HepG2 (cell line): ENCODE measurements at regions not wholly inside any gene's neighbourhood (a gene's known extent, or its start where the extent isn't known, plus 50 kb on each side); places are given as distances from the start of the nearest gene placed in this dataset.

ENCODE experiments used
- ATAC-seq: fragments of 200-7000 bp; cut with Tn5 transposase; 3 replicates; pipeline ENCODE4 v1.9.1; 2020; ENCODE audit warnings: mild to moderate bottlenecking, moderate library complexity
- BruUV-seq: library from RNA; stranded (reverse); fragments of 400-500 nt; replicated peaks from 2 replicates; lab custom pipeline; 2021; lab: Mats Ljungman, UMichigan
- CTCF ChIA-PET: fragments of 300-600 bp; formaldehyde crosslinking; extraction: SDS; loops from one replicate; lab custom pipeline; 2021; ENCODE audit warnings: low total read pairs, inconsistent platforms, low intra/inter-chr PET ratio; lab: Yijun Ruan, JAX
- POLR2A ChIA-PET: fragments of 350-600 bp; sonication (Branson Sonifier 250); formaldehyde crosslinking; loops from one replicate; lab custom pipeline; 2020; ENCODE audit warnings: antibody characterized with exemption, inconsistent platforms; lab: Yijun Ruan, JAX
- DNase-seq: peaks from one replicate; pipeline ENCODE4 v3.0.0-alpha.2; 2015; ENCODE audit warnings: low spot score
- FAIRE-seq: peaks from 3 replicates; lab custom pipeline; 2011; peaks lifted over from hg19 to GRCh38; lab: Jason Lieb, UNC
- H2AFZ ChIP-seq: one replicate; pipeline ENCODE4 v1.6.1; 2011; ENCODE audit warnings: low read length, inconsistent platforms
- H3K27ac ChIP-seq: fragments of 300-600 bp; 3 replicates; pipeline ENCODE4 v1.8.0; 2011; ENCODE audit warnings: mixed run types, mild to moderate bottlenecking, mixed read lengths, low read length, inconsistent platforms; ENCODE audit not compliant: insufficient read depth; ENCODE audit errors: extremely low read length
- H3K27me3 ChIP-seq, 2 experiments: fragments of 200-600 bp in 1 of 2; 2 replicates in 1 of 2; 3 replicates in 1 of 2; pipeline versions ENCODE4 v1.6.0 to v1.8.0; 2011; ENCODE audit warnings: low read length in 2 of 2, mild to moderate bottlenecking in 2 of 2, moderate library complexity in 2 of 2, inconsistent platforms in 1 of 2; ENCODE audit not compliant: insufficient read depth in 2 of 2, control insufficient read depth in 1 of 2
- H3K36me3 ChIP-seq, 2 experiments: fragments of 200-600 bp in 1 of 2; replicated peaks in 1 of 2; 2 replicates in 1 of 2; 3 replicates in 1 of 2; pipeline versions ENCODE4 v1.5.1 to v1.8.0; 2011; ENCODE audit warnings: low read length in 2 of 2, inconsistent platforms in 1 of 2; ENCODE audit not compliant: insufficient read depth in 2 of 2, control insufficient read depth in 1 of 2
- H3K4me1 ChIP-seq: 2 replicates; pipeline ENCODE4 v1.5.1; 2012; ENCODE audit warnings: low read length, inconsistent platforms; ENCODE audit not compliant: insufficient read depth
- H3K4me2 ChIP-seq: 2 replicates; pipeline ENCODE4 v1.6.0; 2011; ENCODE audit warnings: low read depth, low read length, inconsistent platforms
- H3K4me3 ChIP-seq, 3 experiments: fragments of 200-600 bp in 1 of 3; sonication (generic), shearing (Covaris generic) in 1 of 3; replicated peaks in 1 of 3; 2 replicates each; pipeline ENCODE4 v1.5.1; 2011 to 2016; ENCODE audit warnings: low read length in 3 of 3, inconsistent platforms in 2 of 3, low read depth in 2 of 3, mild to moderate bottlenecking in 2 of 3, control low read depth in 1 of 3, mixed read lengths in 1 of 3; ENCODE audit not compliant: insufficient read depth in 1 of 3
- H3K79me2 ChIP-seq: one replicate; pipeline ENCODE4 v1.6.1; 2011; ENCODE audit warnings: low read length, inconsistent platforms; ENCODE audit not compliant: insufficient read depth
- H3K9ac ChIP-seq: 2 replicates; pipeline ENCODE4 v1.6.0; 2011; ENCODE audit warnings: mild to moderate bottlenecking, low read depth, low read length, inconsistent platforms; ENCODE audit not compliant: insufficient read depth
- H3K9me3 ChIP-seq: 2 replicates; pipeline ENCODE4 v1.5.1; 2012; ENCODE audit warnings: mild to moderate bottlenecking, low read length
- H4K20me1 ChIP-seq: 2 replicates; pipeline ENCODE4 v1.6.0; 2011; ENCODE audit warnings: inconsistent platforms, mild to moderate bottlenecking, low read length, moderate library complexity; ENCODE audit not compliant: insufficient read depth
- ARID3A ChIP-seq: IDR thresholded peaks from 2 replicates; pipeline ENCODE4 v1.6.1; 2012; ENCODE audit warnings: low read depth, low read length, improper control_type of control experiment
- ATF7-NPFF ChIP-seq: sonication (generic); formaldehyde crosslinking; IDR thresholded peaks from 2 replicates; pipeline ENCODE4 v1.8.1; 2023; ENCODE audit warnings: mild to moderate bottlenecking, low read depth, missing genetic modification reagents, moderate library complexity
- CHD4 ChIP-seq: fragments of 200-600 bp; sonication (generic); IDR thresholded peaks from 2 replicates; pipeline ENCODE4 v1.7.0; 2017; ENCODE audit warnings: mild to moderate bottlenecking, low read length, borderline replicate concordance
- JUN ChIP-seq: sonication (generic); formaldehyde crosslinking; IDR thresholded peaks from 2 replicates; pipeline ENCODE4 v1.4.0; 2020; ENCODE audit warnings: mild to moderate bottlenecking, missing genetic modification reagents
- MAX ChIP-seq: IDR thresholded peaks from 2 replicates; pipeline ENCODE4 v1.6.1; 2012; ENCODE audit warnings: inconsistent platforms
- NAIF1 ChIP-seq: sonication (generic); formaldehyde crosslinking; IDR thresholded peaks from 2 replicates; pipeline ENCODE4 v1.5.0; 2020; ENCODE audit warnings: mild to moderate bottlenecking, missing genetic modification reagents, borderline replicate concordance
- NFRKB ChIP-seq: fragments of 450-650 bp; IDR thresholded peaks from 2 replicates; pipeline ENCODE4 v1.6.1; 2017
- RELA ChIP-seq: sonication (generic); formaldehyde crosslinking; IDR thresholded peaks from 2 replicates; pipeline ENCODE4 v1.4.0; 2020; ENCODE audit warnings: missing genetic modification reagents
- ZBTB20 ChIP-seq: sonication (generic); formaldehyde crosslinking; IDR thresholded peaks from 2 replicates; pipeline ENCODE4 v1.8.1; 2023; ENCODE audit warnings: missing genetic modification reagents, low read depth, mild to moderate bottlenecking, borderline replicate concordance
- ZC3H4 ChIP-seq: sonication (generic); formaldehyde crosslinking; IDR thresholded peaks from 2 replicates; pipeline ENCODE4 v1.4.0; 2020; ENCODE audit warnings: missing genetic modification reagents, borderline replicate concordance
- ZNF232 ChIP-seq: sonication (generic); formaldehyde crosslinking; IDR thresholded peaks from 2 replicates; pipeline ENCODE4 v1.4.0; 2020; ENCODE audit warnings: missing genetic modification reagents, borderline replicate concordance
- ZNF34 ChIP-seq: sonication (generic); formaldehyde crosslinking; IDR thresholded peaks from 2 replicates; pipeline ENCODE4 v1.4.0; 2020; ENCODE audit warnings: mild to moderate bottlenecking, missing genetic modification reagents, borderline replicate concordance
- ZNF557 ChIP-seq: sonication (generic); formaldehyde crosslinking; IDR thresholded peaks from 2 replicates; pipeline ENCODE4 v1.4.0; 2020; ENCODE audit warnings: missing genetic modification reagents
- ZNF644 ChIP-seq: IDR thresholded peaks from 2 replicates; pipeline ENCODE4 v1.6.1; 2016; ENCODE audit warnings: low read depth
- ZNF749 ChIP-seq: sonication (generic); formaldehyde crosslinking; IDR thresholded peaks from 2 replicates; pipeline ENCODE4 v1.8.0; 2022; ENCODE audit warnings: mild to moderate bottlenecking, missing genetic modification reagents, moderate library complexity, borderline replicate concordance
- ZNF766 ChIP-seq: sonication (generic); formaldehyde crosslinking; IDR thresholded peaks from 2 replicates; pipeline ENCODE4 v1.5.0; 2020; ENCODE audit warnings: missing genetic modification reagents, borderline replicate concordance
- WGBS: methylation state at CpG from one replicate; pipeline ENCODE4 v1.1.6; 2017; ENCODE audit warnings: low lambda C conversion rate; 5-methylcytosine and 5-hydroxymethylcytosine counted together
- in situ Hi-C: cut with HindIII; loops from 2 replicates; pipeline ENCODE4 v1.10.0; 2017; ENCODE audit warnings: low pct_unique_long_range_greater_than_20kb; ENCODE audit not compliant: extremely low pct_ligation_motif_present
- intact Hi-C: fragments of 100-400 bp; cut with micrococcal nuclease; formaldehyde crosslinking; loops from one replicate; pipeline ENCODE4 v1.10.0; 2022; ENCODE audit not compliant: unreplicated experiment
- TF ChIP-seq, protein P1 (sequence below): sonication (generic); formaldehyde crosslinking; IDR thresholded peaks from 2 replicates; pipeline ENCODE4 v1.4.0; 2020; ENCODE audit warnings: mild to moderate bottlenecking, missing genetic modification reagents
- TF ChIP-seq, protein P2 (sequence below): IDR thresholded peaks from 2 replicates; pipeline ENCODE4 v1.6.1; 2016; ENCODE audit warnings: control low read depth
- TF ChIP-seq, protein P3 (sequence below): sonication (generic); formaldehyde crosslinking; conservative IDR thresholded peaks from 2 replicates; pipeline ENCODE4 v1.8.1; 2023; ENCODE audit warnings: missing genetic modification reagents
- TF ChIP-seq, protein P4 (sequence below): sonication (generic); formaldehyde crosslinking; IDR thresholded peaks from 2 replicates; pipeline ENCODE4 v1.8.1; 2023; ENCODE audit warnings: mild to moderate bottlenecking, missing genetic modification reagents

DNA sequence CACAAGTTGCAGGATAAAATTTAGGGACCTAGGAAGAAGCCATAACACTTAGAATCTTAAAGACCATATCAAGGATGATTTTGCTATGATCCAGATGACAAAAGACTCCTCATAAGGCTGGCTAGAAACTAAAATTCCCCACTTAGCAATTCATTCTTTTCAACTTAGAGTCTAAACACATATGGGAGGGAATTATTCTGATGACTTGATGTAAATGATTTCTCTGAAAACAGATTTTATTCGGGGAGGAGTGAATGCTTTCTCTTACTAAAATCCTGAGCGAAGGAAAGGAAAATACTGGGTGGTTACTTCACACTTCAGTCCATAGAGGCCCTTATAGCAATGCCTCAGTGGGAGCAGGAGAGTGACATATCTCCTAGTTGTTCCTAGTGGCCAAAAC is 138.7 kb upstream of the SORCS1 start:
- no peaks in the 10 kb centered on the region for H3K4me1 ChIP-seq
- ATAC-seq (no peak), DNase-seq (no peak), FAIRE-seq (no peak)
- POLR2A ChIA-PET = no interaction called here
- H3K4me2 ChIP-seq = no peak overlapping the region
- BruUV-seq = no TSS peak
- 0% methylated on average over 2 of the region's 2 CpGs for WGBS
- no peak overlapping the region for H3K4me3 ChIP-seq
- H3K27me3 ChIP-seq = no peaks in the 10 kb centered on the region
- H3K9ac ChIP-seq = no peak overlapping the region
- H2AFZ ChIP-seq = no peak overlapping the region
- H4K20me1 ChIP-seq = no peaks in the 10 kb centered on the region
- in situ Hi-C loops (no loop called here), intact Hi-C loops (no loop called here)
- H3K79me2 ChIP-seq = no peaks in the 10 kb centered on the region
- CTCF ChIA-PET = no interaction called here
- H3K27ac ChIP-seq = no peak overlapping the region
- peaks cover 93% of the 10 kb centered on the region for H3K9me3 ChIP-seq
- H3K36me3 ChIP-seq = no peaks in the 10 kb centered on the region
- TF ChIP-seq NAIF1 (CRISPR knock-in tag) (no peak), ZC3H4 (CRISPR knock-in tag) (no peak), ZNF749 (CRISPR knock-in tag) (no peak), ZNF557 (no peak), CHD4 (no peak), ZBTB20 (CRISPR knock-in tag) (no peak), ZNF766 (CRISPR knock-in tag) (no peak), ZNF644 (CRISPR knock-in tag) (no peak), ATF7-NPFF (CRISPR knock-in tag) (no peak), ZNF232 (no peak), ARID3A (no peak), ZNF34 (CRISPR knock-in tag) (no peak), NFRKB (no peak), RELA (CRISPR knock-in tag) (no peak), MAX (no peak), JUN (no peak)
- TF ChIP-seq, protein P1, sequence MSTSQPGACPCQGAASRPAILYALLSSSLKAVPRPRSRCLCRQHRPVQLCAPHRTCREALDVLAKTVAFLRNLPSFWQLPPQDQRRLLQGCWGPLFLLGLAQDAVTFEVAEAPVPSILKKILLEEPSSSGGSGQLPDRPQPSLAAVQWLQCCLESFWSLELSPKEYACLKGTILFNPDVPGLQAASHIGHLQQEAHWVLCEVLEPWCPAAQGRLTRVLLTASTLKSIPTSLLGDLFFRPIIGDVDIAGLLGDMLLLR (CRISPR knock-in tag) = no peak
- TF ChIP-seq, protein P2, sequence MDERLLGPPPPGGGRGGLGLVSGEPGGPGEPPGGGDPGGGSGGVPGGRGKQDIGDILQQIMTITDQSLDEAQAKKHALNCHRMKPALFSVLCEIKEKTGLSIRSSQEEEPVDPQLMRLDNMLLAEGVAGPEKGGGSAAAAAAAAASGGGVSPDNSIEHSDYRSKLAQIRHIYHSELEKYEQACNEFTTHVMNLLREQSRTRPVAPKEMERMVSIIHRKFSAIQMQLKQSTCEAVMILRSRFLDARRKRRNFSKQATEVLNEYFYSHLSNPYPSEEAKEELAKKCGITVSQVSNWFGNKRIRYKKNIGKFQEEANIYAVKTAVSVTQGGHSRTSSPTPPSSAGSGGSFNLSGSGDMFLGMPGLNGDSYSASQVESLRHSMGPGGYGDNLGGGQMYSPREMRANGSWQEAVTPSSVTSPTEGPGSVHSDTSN (CRISPR knock-in tag) = no peak
- TF ChIP-seq, protein P3, sequence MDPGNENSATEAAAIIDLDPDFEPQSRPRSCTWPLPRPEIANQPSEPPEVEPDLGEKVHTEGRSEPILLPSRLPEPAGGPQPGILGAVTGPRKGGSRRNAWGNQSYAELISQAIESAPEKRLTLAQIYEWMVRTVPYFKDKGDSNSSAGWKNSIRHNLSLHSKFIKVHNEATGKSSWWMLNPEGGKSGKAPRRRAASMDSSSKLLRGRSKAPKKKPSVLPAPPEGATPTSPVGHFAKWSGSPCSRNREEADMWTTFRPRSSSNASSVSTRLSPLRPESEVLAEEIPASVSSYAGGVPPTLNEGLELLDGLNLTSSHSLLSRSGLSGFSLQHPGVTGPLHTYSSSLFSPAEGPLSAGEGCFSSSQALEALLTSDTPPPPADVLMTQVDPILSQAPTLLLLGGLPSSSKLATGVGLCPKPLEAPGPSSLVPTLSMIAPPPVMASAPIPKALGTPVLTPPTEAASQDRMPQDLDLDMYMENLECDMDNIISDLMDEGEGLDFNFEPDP = no peak
- TF ChIP-seq, protein P4, sequence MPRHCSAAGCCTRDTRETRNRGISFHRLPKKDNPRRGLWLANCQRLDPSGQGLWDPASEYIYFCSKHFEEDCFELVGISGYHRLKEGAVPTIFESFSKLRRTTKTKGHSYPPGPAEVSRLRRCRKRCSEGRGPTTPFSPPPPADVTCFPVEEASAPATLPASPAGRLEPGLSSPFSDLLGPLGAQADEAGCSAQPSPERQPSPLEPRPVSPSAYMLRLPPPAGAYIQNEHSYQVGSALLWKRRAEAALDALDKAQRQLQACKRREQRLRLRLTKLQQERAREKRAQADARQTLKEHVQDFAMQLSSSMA = no peak
